HAP-1 (cell line): ENCODE measurements at regions not wholly inside any gene's neighbourhood (a gene's known extent, or its start where the extent isn't known, plus 50 kb on each side); places are given as distances from the start of the nearest gene placed in this dataset.

Source experiments
- DNase-seq, 2 experiments: peaks; one replicate each; pipeline ENCODE4 v3.0.0-alpha.2; 2016 to 2020; ENCODE audit warnings: low spot score in 2 of 2
- H3K27me3 ChIP-seq: fragments of 250-450 bp; sonication (Bioruptor Pico); 2 replicates; pipeline ENCODE4 v1.5.1; 2020; ENCODE audit warnings: low read depth, mild to moderate bottlenecking, moderate library complexity
- H3K36me3 ChIP-seq: fragments of 250-450 bp; sonication (Bioruptor Pico); replicated peaks from 2 replicates; pipeline ENCODE4 v1.5.1; 2020; ENCODE audit warnings: mild to moderate bottlenecking
- H3K4me1 ChIP-seq: fragments of 250-450 bp; sonication (Bioruptor Pico); 2 replicates; pipeline ENCODE4 v1.5.1; 2020; ENCODE audit warnings: mild to moderate bottlenecking
- H3K4me3 ChIP-seq: fragments of 250-450 bp; sonication (Bioruptor Pico); 2 replicates; pipeline ENCODE4 v1.5.1; 2020; ENCODE audit warnings: mild to moderate bottlenecking, moderate library complexity
- H3K9me3 ChIP-seq: fragments of 250-450 bp; sonication (Bioruptor Pico); 2 replicates; pipeline ENCODE4 v1.5.1; 2020; ENCODE audit warnings: mild to moderate bottlenecking, moderate library complexity
- in situ Hi-C: fragments of 300-500 bp; cut with MboI; formaldehyde crosslinking; loops from 3 replicates; pipeline ENCODE4 v1.14.3; 2020; ENCODE audit warnings: low sequenced_read_pairs, inconsistent platforms, mixed read lengths

- H3K4me1 ChIP-seq = no peaks in the 10 kb centered on the region
- no peak overlapping the region for H3K4me3 ChIP-seq
- H3K9me3 ChIP-seq = no peaks in the 10 kb centered on the region
- in situ Hi-C loops = no loop called here
- no peak for DNase-seq
- no peaks in the 10 kb centered on the region for H3K27me3 ChIP-seq
- no peaks in the 10 kb centered on the region; the same call in 1 of the 2 replicates for H3K36me3 ChIP-seq
These were observed 313.6 kb downstream of the TBC1D32 start for GRCh38 chr6:121020656-121021055.

GRCh38 chr6:121008553-121008952, 325.7 kb downstream of the TBC1D32 start:
- in situ Hi-C loops = no loop called here
- DNase-seq = no peak
- Histone ChIP-seq H3K9me3 (no peaks in the 10 kb centered on the region), H3K27me3 (no peaks in the 10 kb centered on the region; the same call in 1 of the 2 replicates), H3K4me1 (no peaks in the 10 kb centered on the region), H3K36me3 (no peaks in the 10 kb centered on the region), H3K4me3 (no peak overlapping the region)

GRCh38 chr6:121006024-121006423, 328.3 kb downstream of the TBC1D32 start:
- Histone ChIP-seq H3K9me3 (no peaks in the 10 kb centered on the region), H3K36me3 (no peaks in the 10 kb centered on the region), H3K4me1 (no peaks in the 10 kb centered on the region), H3K4me3 (no peak overlapping the region), H3K27me3 (no peaks in the 10 kb centered on the region; the same call in 1 of the 2 replicates)
- DNase-seq = no peak
- in situ Hi-C loops = no loop called here

- DNase-seq = no peak
- H3K4me3 ChIP-seq = no peak overlapping the region
- H3K4me1 ChIP-seq = no peaks in the 10 kb centered on the region
- in situ Hi-C loops = no loop called here
- no peaks in the 10 kb centered on the region for H3K27me3 ChIP-seq
- H3K36me3 ChIP-seq = no peaks in the 10 kb centered on the region
- H3K9me3 ChIP-seq = no peaks in the 10 kb centered on the region
These were observed 333.9 kb downstream of the TBC1D32 start for GRCh38 chr6:121000381-121000780.

- in situ Hi-C loops = no loop called here
- H3K36me3 ChIP-seq = no peaks in the 10 kb centered on the region
- no peaks in the 10 kb centered on the region for H3K9me3 ChIP-seq
- no peaks in the 10 kb centered on the region for H3K4me1 ChIP-seq
- H3K27me3 ChIP-seq = no peaks in the 10 kb centered on the region
- H3K4me3 ChIP-seq = no peak overlapping the region
- no peak for DNase-seq
These were observed 337.9 kb downstream of the TBC1D32 start for GRCh38 chr6:120996340-120996739.

GRCh38 chr6:120994573-120994967, 339.7 kb downstream of the TBC1D32 start:
- no peaks in the 10 kb centered on the region for H3K27me3 ChIP-seq
- DNase-seq = no peak
- no peaks in the 10 kb centered on the region for H3K36me3 ChIP-seq
- H3K4me3 ChIP-seq = no peak overlapping the region
- in situ Hi-C loops = no loop called here
- no peaks in the 10 kb centered on the region for H3K9me3 ChIP-seq
- H3K4me1 ChIP-seq = no peaks in the 10 kb centered on the region

GRCh38 chr6:120993929-120994572, 340.2 kb downstream of the TBC1D32 start:
- in situ Hi-C loops = no loop called here
- Histone ChIP-seq H3K27me3 (no peaks in the 10 kb centered on the region), H3K36me3 (no peaks in the 10 kb centered on the region), H3K4me1 (no peaks in the 10 kb centered on the region), H3K4me3 (no peak overlapping the region), H3K9me3 (no peaks in the 10 kb centered on the region)
- no peak for DNase-seq

- in situ Hi-C loops = no loop called here
- H3K4me3 ChIP-seq = no peak overlapping the region
- H3K36me3 ChIP-seq = no peaks in the 10 kb centered on the region
- H3K9me3 ChIP-seq = no peaks in the 10 kb centered on the region
- H3K27me3 ChIP-seq = no peaks in the 10 kb centered on the region
- no peaks in the 10 kb centered on the region for H3K4me1 ChIP-seq
- DNase-seq = no peak
These were observed 342.0 kb downstream of the TBC1D32 start for GRCh38 chr6:120992257-120992656.

GRCh38 chr6:120990866-120991265, 343.4 kb downstream of the TBC1D32 start:
- in situ Hi-C loops = no loop called here
- no peak overlapping the region for H3K4me3 ChIP-seq
- DNase-seq = no peak
- no peaks in the 10 kb centered on the region for H3K27me3 ChIP-seq
- H3K9me3 ChIP-seq = no peaks in the 10 kb centered on the region
- no peaks in the 10 kb centered on the region for H3K36me3 ChIP-seq
- H3K4me1 ChIP-seq = no peaks in the 10 kb centered on the region

GRCh38 chr6:120981835-120982234, 352.4 kb downstream of the TBC1D32 start:
- in situ Hi-C loops = no loop called here
- peaks cover 5% of the 10 kb centered on the region; the same call in 1 of the 2 replicates for H3K27me3 ChIP-seq
- DNase-seq = no peak
- H3K4me1 ChIP-seq = no peaks in the 10 kb centered on the region
- no peak overlapping the region for H3K4me3 ChIP-seq
- no peaks in the 10 kb centered on the region for H3K36me3 ChIP-seq
- no peaks in the 10 kb centered on the region for H3K9me3 ChIP-seq

GRCh38 chr6:120966321-120966720, 368.0 kb downstream of the TBC1D32 start:
- Histone ChIP-seq H3K4me1 (no peaks in the 10 kb centered on the region), H3K36me3 (no peaks in the 10 kb centered on the region), H3K27me3 (no peaks in the 10 kb centered on the region), H3K9me3 (no peaks in the 10 kb centered on the region), H3K4me3 (no peak overlapping the region)
- DNase-seq = no peak
- in situ Hi-C loops = no loop called here

- no peaks in the 10 kb centered on the region for H3K36me3 ChIP-seq
- no peaks in the 10 kb centered on the region for H3K27me3 ChIP-seq
- no peak for DNase-seq
- H3K4me3 ChIP-seq = no peak overlapping the region
- in situ Hi-C loops = no loop called here
- no peaks in the 10 kb centered on the region for H3K4me1 ChIP-seq
- no peaks in the 10 kb centered on the region for H3K9me3 ChIP-seq
These were observed 368.5 kb downstream of the TBC1D32 start for GRCh38 chr6:120965814-120966213.

GRCh38 chr6:120960761-120961160, 373.5 kb downstream of the TBC1D32 start:
- DNase-seq = no peak
- no peaks in the 10 kb centered on the region for H3K4me1 ChIP-seq
- no peaks in the 10 kb centered on the region for H3K27me3 ChIP-seq
- H3K4me3 ChIP-seq = no peak overlapping the region
- H3K9me3 ChIP-seq = no peaks in the 10 kb centered on the region
- in situ Hi-C loops = no loop called here
- no peaks in the 10 kb centered on the region for H3K36me3 ChIP-seq

GRCh38 chr6:120954111-120954510, 380.2 kb downstream of the TBC1D32 start:
- Histone ChIP-seq H3K27me3 (no peaks in the 10 kb centered on the region), H3K4me1 (no peaks in the 10 kb centered on the region), H3K4me3 (no peak overlapping the region), H3K9me3 (no peaks in the 10 kb centered on the region), H3K36me3 (no peaks in the 10 kb centered on the region)
- DNase-seq = no peak
- in situ Hi-C loops = no loop called here

- in situ Hi-C loops = no loop called here
- Histone ChIP-seq H3K36me3 (no peaks in the 10 kb centered on the region), H3K4me3 (no peak overlapping the region), H3K27me3 (no peaks in the 10 kb centered on the region), H3K9me3 (no peaks in the 10 kb centered on the region), H3K4me1 (no peaks in the 10 kb centered on the region)
- DNase-seq = no peak
These were observed 383.0 kb downstream of the TBC1D32 start for GRCh38 chr6:120951258-120951657.
